B cell (primary cell): ENCODE measurements at regions not wholly inside any gene's neighbourhood (a gene's known extent, or its start where the extent isn't known, plus 50 kb on each side); places are given as distances from the start of the nearest gene placed in this dataset.

Experiments used
- ATAC-seq: fragments of 200-7000 bp; cut with Tn5 transposase; one replicate; pipeline ENCODE4 v1.10.0; 2021; ENCODE audit warnings: low read depth, mild to moderate bottlenecking, moderate number of reproducible peaks, moderate library complexity
- CTCF ChIA-PET: fragments of 350-600 bp; sonication (Branson Sonifier 250); formaldehyde crosslinking; loops from one replicate; lab custom pipeline; 2021; ENCODE audit warnings: antibody characterized with exemption, inconsistent platforms; lab: Charles Lee
- POLR2A ChIA-PET: fragments of 350-600 bp; sonication (Branson Sonifier 250); formaldehyde crosslinking; loops from one replicate; lab custom pipeline; 2021; ENCODE audit warnings: antibody characterized with exemption; lab: Charles Lee
- DNase-seq: peaks from one replicate; pipeline ENCODE4 v3.0.0; 2013
- H2AFZ ChIP-seq: 2 replicates; pipeline ENCODE4 v1.6.1; 2012; ENCODE audit warnings: mild to moderate bottlenecking, low read depth, low read length; ENCODE audit not compliant: insufficient read depth, poor library complexity, severe bottlenecking
- H3K27ac ChIP-seq, 2 donors: 1 replicate in 1 of 2; 2 replicates in 1 of 2; pipeline ENCODE4 v1.5.1; 2012 to 2013; ENCODE audit warnings: low read length in 2 of 2, mild to moderate bottlenecking in 2 of 2, moderate library complexity in 1 of 2
- H3K27me3 ChIP-seq, 4 experiments: fragments of 200-600 bp in 1 of 4; sonication (generic) in 1 of 4; replicated peaks in 1 of 4; 1 replicate in 2 of 4; 2 replicates in 2 of 4; pipeline versions ENCODE4 v1.6.1 to v1.7.0; 2013 to 2016; ENCODE audit warnings: low read length in 3 of 4, mild to moderate bottlenecking in 2 of 4, mixed read lengths in 1 of 4, moderate library complexity in 1 of 4; ENCODE audit not compliant: insufficient read depth in 4 of 4, control insufficient read depth in 3 of 4; ENCODE audit errors: control extremely low read depth in 1 of 4
- H3K36me3 ChIP-seq, 2 experiments: replicated peaks in 1 of 2; 1 replicate in 1 of 2; 2 replicates in 1 of 2; pipeline versions ENCODE4 v1.6.1 to v1.7.1; 2013; ENCODE audit warnings: low read length in 1 of 2; ENCODE audit not compliant: insufficient read depth in 2 of 2, control insufficient read depth in 1 of 2; ENCODE audit errors: control extremely low read depth in 1 of 2, extremely low read depth in 1 of 2
- H3K4me1 ChIP-seq, 2 donors: fragments of 200-600 bp in 1 of 2; sonication (generic) in 1 of 2; 1 replicate in 1 of 2; 2 replicates in 1 of 2; pipeline versions ENCODE4 v1.5.1 to v1.6.1; 2013 to 2017; ENCODE audit warnings: low read length in 2 of 2; ENCODE audit not compliant: control insufficient read depth in 2 of 2, insufficient read depth in 2 of 2
- H3K4me2 ChIP-seq: replicated peaks from 2 replicates; pipeline ENCODE3; 2012; ENCODE audit warnings: mild to moderate bottlenecking, low read depth, low read length; ENCODE audit not compliant: poor library complexity, severe bottlenecking
- H3K4me3 ChIP-seq, 5 experiments: fragments of 200-600 bp in 1 of 5; sonication (generic) in 1 of 5; 1 replicate in 3 of 5; 2 replicates in 2 of 5; pipeline versions ENCODE4 v1.5.1 to v1.7.0; 2011 to 2016; ENCODE audit warnings: low read length in 4 of 5, mild to moderate bottlenecking in 4 of 5, low read depth in 2 of 5, control low read depth in 1 of 5, moderate library complexity in 1 of 5; ENCODE audit not compliant: insufficient read depth in 1 of 5; ENCODE audit errors: control extremely low read depth in 1 of 5, extremely low read depth in 1 of 5
- H3K79me2 ChIP-seq: fragments of 200-600 bp; sonication (generic); one replicate; pipeline ENCODE4 v1.6.0; 2016; ENCODE audit warnings: low read length; ENCODE audit not compliant: control insufficient read depth, insufficient read depth
- H3K9ac ChIP-seq: fragments of 200-600 bp; sonication (generic); 2 replicates; pipeline ENCODE4 v1.6.1; 2017; ENCODE audit warnings: mild to moderate bottlenecking, low read length, moderate library complexity
- H3K9me3 ChIP-seq, 3 donors: one replicate each; pipeline versions ENCODE4 v1.6.1 to v1.7.1; 2013; ENCODE audit warnings: low read length in 2 of 3; ENCODE audit not compliant: control insufficient read depth in 2 of 3, insufficient read depth in 1 of 3; ENCODE audit errors: control extremely low read depth in 1 of 3
- H4K20me1 ChIP-seq: 2 replicates; pipeline ENCODE4 v1.6.0; 2012; ENCODE audit warnings: mild to moderate bottlenecking, low read length; ENCODE audit not compliant: insufficient read depth, control insufficient read depth, poor library complexity, severe bottlenecking
- H3K27ac Mint-ChIP-seq: one replicate; pipeline ENCODE4 v1.8.0; 2021; ENCODE audit warnings: mixed read lengths
- H3K27me3 Mint-ChIP-seq: one replicate; pipeline ENCODE4 v1.8.0; 2021; ENCODE audit warnings: mixed read lengths
- H3K4me1 Mint-ChIP-seq: one replicate; pipeline ENCODE4 v1.8.0; 2021; ENCODE audit warnings: mixed read lengths
- H3K4me3 Mint-ChIP-seq: one replicate; pipeline ENCODE4 v1.8.0; 2021; ENCODE audit warnings: mixed read lengths
- H3K9me3 Mint-ChIP-seq: one replicate; pipeline ENCODE4 v1.8.0; 2022; ENCODE audit warnings: mixed read lengths; ENCODE audit not compliant: insufficient read depth
- CTCF ChIP-seq: fragments of 200-600 bp; IDR thresholded peaks from one replicate; pipeline ENCODE4 v1.8.0; 2022; ENCODE audit warnings: antibody characterized with exemption, mild to moderate bottlenecking
- EZH2 ChIP-seq: IDR thresholded peaks from 2 replicates; pipeline ENCODE4 v1.6.1; 2012; ENCODE audit warnings: borderline replicate concordance, low read depth, mild to moderate bottlenecking, moderate library complexity, low read length; ENCODE audit not compliant: insufficient read depth, poor library complexity, severe bottlenecking
- WGBS: methylation state at CpG from one replicate; pipeline ENCODE4 v1.1.5; 2013; ENCODE audit warnings: missing lambda C conversion rate; ENCODE audit not compliant: insufficient coverage; 5-methylcytosine and 5-hydroxymethylcytosine counted together
- intact Hi-C: fragments of 100-400 bp; cut with micrococcal nuclease; formaldehyde crosslinking; loops from one replicate; pipeline ENCODE4 v1.10.0; 2022

DNA sequence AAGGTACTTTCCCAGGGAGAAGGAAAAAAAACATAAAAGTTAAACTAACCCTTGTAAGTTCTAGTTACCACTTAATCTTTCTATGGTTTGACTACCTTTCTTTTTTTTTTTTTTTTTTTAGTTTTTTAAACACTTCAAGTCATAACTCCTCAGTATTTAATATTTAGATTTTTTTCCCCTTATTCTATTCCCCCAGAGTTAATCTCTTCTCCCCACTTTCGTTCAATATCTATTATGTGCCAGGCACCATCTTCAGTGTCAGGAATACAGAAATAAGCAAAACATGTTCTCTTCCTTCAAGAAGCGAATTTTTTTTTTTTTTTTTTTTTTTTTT, 62.0 kb upstream of the LOC128125822 start:
- ChIA-PET CTCF (no interaction called here), POLR2A (no interaction called here)
- Histone ChIP-seq H3K4me1 (no peaks in the 10 kb centered on the region), H4K20me1 (no peaks in the 10 kb centered on the region), H3K27me3 (no peaks in the 10 kb centered on the region), H3K36me3 (no peaks in the 10 kb centered on the region), H3K79me2 (no peaks in the 10 kb centered on the region), H3K27ac (no peak overlapping the region), H3K4me2 (no peak overlapping the region), H3K4me3 (no peak overlapping the region), H2AFZ (no peak overlapping the region), H3K9ac (no peak overlapping the region), H3K9me3 (no peaks in the 10 kb centered on the region)
- ATAC-seq, result no peak
- no peak for DNase-seq
- no peak overlapping the region for H3K27ac Mint-ChIP-seq
- no peaks in the 10 kb centered on the region for H3K27me3 Mint-ChIP-seq
- WGBS, result no CpG with 5 or more reads among the region's 2 CpGs
- no peaks in the 10 kb centered on the region for H3K9me3 Mint-ChIP-seq
- H3K4me1 Mint-ChIP-seq, result no peaks in the 10 kb centered on the region
- intact Hi-C loops, result no loop called here
- TF ChIP-seq EZH2 (no peak), CTCF (no peak)
- H3K4me3 Mint-ChIP-seq, result no peak overlapping the region

DNA sequence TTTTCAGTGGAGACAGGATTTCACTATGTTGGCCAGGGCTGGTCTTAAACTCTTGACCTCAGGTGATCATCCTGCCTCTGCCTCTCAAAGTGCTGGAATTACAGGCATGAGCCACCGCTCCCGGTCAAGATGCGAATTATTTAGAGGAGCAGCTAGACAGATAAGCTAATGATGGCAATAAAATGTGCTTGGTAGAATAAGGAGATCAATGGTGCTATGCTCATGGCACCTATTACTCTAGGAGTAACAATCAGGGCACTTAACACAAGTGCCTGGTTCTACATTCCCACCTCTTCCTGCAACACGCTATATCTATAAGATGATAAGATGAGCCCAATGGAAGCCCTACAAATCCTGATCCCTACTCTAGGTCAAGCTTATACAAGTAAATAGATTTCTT, 61.4 kb upstream of the LOC128125822 start:
- no peak overlapping the region for H3K27ac Mint-ChIP-seq

More for the DNA sequence above, 61.4 kb upstream of the LOC128125822 start:
- ChIA-PET POLR2A (no interaction called here), CTCF (no interaction called here)
- no peaks in the 10 kb centered on the region for H3K36me3 ChIP-seq
- no peaks in the 10 kb centered on the region for H3K79me2 ChIP-seq
- Mint-ChIP-seq H3K27me3 (no peaks in the 10 kb centered on the region), H3K9me3 (no peaks in the 10 kb centered on the region), H3K4me1 (no peaks in the 10 kb centered on the region), H3K4me3 (no peak overlapping the region)
- H3K27ac ChIP-seq, result no peak overlapping the region
- H3K4me1 ChIP-seq, result no peaks in the 10 kb centered on the region
- H3K4me2 ChIP-seq, result no peak overlapping the region
- no peak overlapping the region for H3K9ac ChIP-seq
- TF ChIP-seq CTCF (no peak), EZH2 (no peak)
- ATAC-seq, result no peak
- 100% methylated on average over 2 of the region's 4 CpGs for whole genome bisulfite sequencing
- intact Hi-C loops, result no loop called here
- H3K9me3 ChIP-seq, result no peaks in the 10 kb centered on the region
- no peak overlapping the region for H2AFZ ChIP-seq
- no peak for DNase-seq
- H4K20me1 ChIP-seq, result no peaks in the 10 kb centered on the region
- H3K4me3 ChIP-seq, result no peak overlapping the region
- H3K27me3 ChIP-seq, result no peaks in the 10 kb centered on the region
